ENCODE measurements at regions not wholly inside any gene's neighbourhood (a gene's known extent, or its start where the extent isn't known, plus 50 kb on each side); places are given as distances from the start of the nearest gene placed in this dataset.

DNA sequence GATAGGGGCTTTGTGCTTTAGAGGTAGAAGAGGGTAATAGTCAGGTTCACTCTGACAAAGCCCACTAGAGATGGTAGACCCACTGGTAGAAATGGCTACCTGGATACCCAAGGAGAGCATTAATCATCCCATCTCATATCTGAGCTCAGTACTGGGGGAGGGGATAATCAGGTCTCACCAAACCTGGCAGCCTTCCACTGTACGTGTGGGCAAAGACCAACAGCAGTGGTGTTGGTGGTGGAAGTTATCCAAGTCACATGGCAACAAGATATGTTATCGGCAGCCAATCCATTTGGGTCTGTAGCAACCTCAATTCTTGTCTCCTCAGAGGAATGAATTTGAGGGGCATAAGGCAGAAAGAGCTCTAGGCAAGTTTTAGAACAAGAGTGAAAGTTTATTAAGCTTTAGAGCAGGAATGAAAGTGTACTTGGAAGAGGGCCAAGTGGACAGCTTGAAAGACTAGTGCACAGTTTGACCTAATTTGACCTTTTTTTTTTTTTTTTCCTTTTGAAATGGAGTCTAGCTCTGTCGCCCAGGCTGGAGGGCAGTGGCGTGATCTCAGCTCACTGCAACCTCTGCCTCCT, 67.0 kb upstream of the CXCL13 start:
- DNase-seq = peak; percentile 9
